GM12878 (cell line): ENCODE measurements at regions not wholly inside any gene's neighbourhood (a gene's known extent, or its start where the extent isn't known, plus 50 kb on each side); places are given as distances from the start of the nearest gene placed in this dataset.

ENCODE experiments used
- ATAC-seq: fragments of 200-7000 bp; cut with Tn5 transposase; 3 replicates; pipeline ENCODE4 v1.9.1; 2020; ENCODE audit warnings: mild to moderate bottlenecking, moderate library complexity
- BruUV-seq: library from RNA; stranded (reverse); fragments of 400-500 nt; replicated peaks from 2 replicates; lab custom pipeline; 2021; lab: Mats Ljungman, UMichigan
- CTCF ChIA-PET: fragments of 300-600 bp; sonication (Branson Sonifier 250); formaldehyde crosslinking; extraction: SDS; loops from one replicate; lab custom pipeline; 2021; ENCODE audit warnings: inconsistent platforms; lab: Yijun Ruan, JAX
- POLR2A ChIA-PET: fragments of 350-600 bp; formaldehyde crosslinking; extraction: SDS; loops from one replicate; lab custom pipeline; 2021; ENCODE audit warnings: inconsistent platforms; lab: Charles Lee
- RAD21 ChIA-PET: fragments of 300-600 bp; sonication (Branson Sonifier 250); formaldehyde crosslinking; loops from one replicate; lab custom pipeline; 2023; ENCODE audit warnings: antibody characterized with exemption; ENCODE audit not compliant: unreplicated experiment; lab: Charles Lee
- SMC1A ChIA-PET: fragments of 300-600 bp; sonication (Branson Sonifier 250); formaldehyde crosslinking; loops from one replicate; lab custom pipeline; 2023; ENCODE audit not compliant: unreplicated experiment, uncharacterized antibody; lab: Charles Lee
- DNase-seq: peaks from one replicate; pipeline ENCODE4 v3.0.0-alpha.2; 2011; ENCODE audit warnings: low read depth, low spot score
- FAIRE-seq: peaks from 3 replicates; lab custom pipeline; 2011; peaks lifted over from hg19 to GRCh38; lab: Jason Lieb, UNC
- H2AFZ ChIP-seq: 2 replicates; pipeline ENCODE4 v1.6.0; 2011; ENCODE audit warnings: low read depth, low read length, control low read depth; ENCODE audit not compliant: control insufficient read depth
- H3K27ac ChIP-seq: 2 replicates; pipeline ENCODE4 v1.5.1; 2011; ENCODE audit warnings: control low read depth; ENCODE audit not compliant: control insufficient read depth, insufficient read depth
- H3K27me3 ChIP-seq, 2 experiments: replicated peaks in 1 of 2; 2 replicates each; pipeline versions ENCODE4 v1.6.0 to v1.6.1; 2011; ENCODE audit warnings: low read length in 1 of 2; ENCODE audit not compliant: control insufficient read depth in 2 of 2, insufficient read depth in 2 of 2
- H3K36me3 ChIP-seq, 2 experiments: 2 replicates each; pipeline ENCODE4 v1.5.1; 2011; ENCODE audit warnings: low read length in 1 of 2; ENCODE audit not compliant: control insufficient read depth in 2 of 2, insufficient read depth in 2 of 2
- H3K4me1 ChIP-seq: 2 replicates; pipeline ENCODE4 v1.6.1; 2011; ENCODE audit warnings: mild to moderate bottlenecking, low read length, moderate library complexity, mixed read lengths; ENCODE audit not compliant: control insufficient read depth, insufficient read depth
- H3K4me2 ChIP-seq: 2 replicates; pipeline ENCODE4 v1.6.0; 2011; ENCODE audit warnings: control low read depth; ENCODE audit not compliant: control insufficient read depth, insufficient read depth
- H3K4me3 ChIP-seq: fragments of 200-600 bp; sonication (generic); 2 replicates; pipeline ENCODE4 v1.5.1; 2016
- H3K79me2 ChIP-seq: 2 replicates; pipeline ENCODE4 v1.6.0; 2011; ENCODE audit warnings: low read length; ENCODE audit not compliant: control insufficient read depth, insufficient read depth
- H3K9ac ChIP-seq: 2 replicates; pipeline ENCODE4 v1.8.0; 2011; ENCODE audit warnings: low read length, control low read depth, mixed read lengths; ENCODE audit not compliant: control insufficient read depth, insufficient read depth
- H3K9me3 ChIP-seq: replicated peaks from 3 replicates; pipeline ENCODE4 v1.5.1; 2011; ENCODE audit warnings: mild to moderate bottlenecking, low read length; ENCODE audit not compliant: control insufficient read depth, insufficient read depth
- H4K20me1 ChIP-seq: 2 replicates; pipeline ENCODE4 v1.6.0; 2011; ENCODE audit not compliant: control insufficient read depth, insufficient read depth
- BCLAF1 ChIP-seq: fragments of 450-650 bp; IDR thresholded peaks from 2 replicates; pipeline ENCODE4 v1.6.1; 2017; ENCODE audit warnings: antibody characterized with exemption, mild to moderate bottlenecking, moderate library complexity
- POLR2A ChIP-seq: IDR thresholded peaks from 2 replicates; pipeline ENCODE4 v1.6.1; 2011; ENCODE audit warnings: low read depth, mild to moderate bottlenecking, low read length
- RAD51 ChIP-seq: fragments of 450-650 bp; IDR thresholded peaks from 2 replicates; pipeline ENCODE4 v1.6.1; 2016; ENCODE audit warnings: moderate library complexity, mild to moderate bottlenecking, inconsistent platforms
- TCF7 ChIP-seq: IDR thresholded peaks from 2 replicates; pipeline ENCODE4 v1.6.1; 2014; ENCODE audit warnings: antibody characterized with exemption, borderline replicate concordance
- WGBS: methylation state at CpG from one replicate; pipeline ENCODE4 v1.1.6; 2016; ENCODE audit warnings: low lambda C conversion rate; ENCODE audit not compliant: insufficient replicate concordance, insufficient coverage; ENCODE audit errors: missing lambda C conversion rate; 5-methylcytosine and 5-hydroxymethylcytosine counted together
- in situ Hi-C: fragments of 300-500 bp; cut with MboI; formaldehyde crosslinking; loops from 9 replicates; pipeline ENCODE4 v1.14.3; 2018; ENCODE audit warnings: mixed read lengths
- intact Hi-C: fragments of 100-400 bp; cut with micrococcal nuclease; formaldehyde crosslinking; loops from one replicate; pipeline ENCODE4 v1.14.2; 2022; ENCODE audit not compliant: unreplicated experiment

- BruUV-seq: no TSS peak
- no peak overlapping the region for H3K4me3 ChIP-seq
- 62% methylated on average over 11 of the region's 11 CpGs for WGBS
- ATAC-seq: no peak
- intact Hi-C loops (no loop called here), in situ Hi-C loops (no loop called here)
- SMC1A ChIA-PET: no interaction called here
- POLR2A ChIA-PET: no interaction called here
- no peaks in the 10 kb centered on the region for H3K27me3 ChIP-seq
- no peaks in the 10 kb centered on the region for H3K36me3 ChIP-seq
- DNase-seq: no peak
- no peak overlapping the region for H3K4me2 ChIP-seq
- no peak overlapping the region for H2AFZ ChIP-seq
- CTCF ChIA-PET: interaction anchor here (1.0 kb wide), 1 partner anchor 86 kb away, joined by 3 read pairs; no protein-coding TSS in a partner anchor
- H3K27ac ChIP-seq: no peak overlapping the region
- RAD21 ChIA-PET: no interaction called here
- no peaks in the 10 kb centered on the region for H4K20me1 ChIP-seq
- no peaks in the 10 kb centered on the region for H3K79me2 ChIP-seq
- H3K4me1 ChIP-seq: no peaks in the 10 kb centered on the region
- H3K9ac ChIP-seq: no peak overlapping the region
- no peaks in the 10 kb centered on the region for H3K9me3 ChIP-seq
- FAIRE-seq: no peak
- TF ChIP-seq RAD51: no peak
These were observed 196.1 kb upstream of the GALNT17 start for GRCh38 chr7:70935854-70936253.

GRCh38 chr7:70937424-70937823 is 194.5 kb upstream of the GALNT17 start:
- no peak overlapping the region for H3K4me2 ChIP-seq
- ChIA-PET CTCF (no interaction called here), RAD21 (no interaction called here), POLR2A (no interaction called here), SMC1A (no interaction called here)
- H3K9me3 ChIP-seq: no peaks in the 10 kb centered on the region
- FAIRE-seq: no peak
- intact Hi-C loops (no loop called here), in situ Hi-C loops (no loop called here)
- no peak overlapping the region for H3K4me3 ChIP-seq
- no peak for TF ChIP-seq BCLAF1
- TF ChIP-seq POLR2A: no peak
- TF ChIP-seq TCF7: no peak
- no peak for DNase-seq
- H3K79me2 ChIP-seq: no peaks in the 10 kb centered on the region
- no peak overlapping the region for H2AFZ ChIP-seq
- H3K27me3 ChIP-seq: no peaks in the 10 kb centered on the region
- no peak for ATAC-seq
- H4K20me1 ChIP-seq: no peaks in the 10 kb centered on the region
- no peaks in the 10 kb centered on the region for H3K36me3 ChIP-seq
- H3K9ac ChIP-seq: no peak overlapping the region
- no TSS peak for BruUV-seq
- WGBS: 18% methylated on average over 2 of the region's 2 CpGs
- no peak overlapping the region for H3K27ac ChIP-seq
- H3K4me1 ChIP-seq: no peaks in the 10 kb centered on the region
